HCT116 (cell line): ENCODE measurements at regions not wholly inside any gene's neighbourhood (a gene's known extent, or its start where the extent isn't known, plus 50 kb on each side); places are given as distances from the start of the nearest gene placed in this dataset.

Experiments used
- ATAC-seq: fragments of 200-7000 bp; cut with Tn5 transposase; 2 replicates; pipeline ENCODE4 v1.9.1; 2020; ENCODE audit warnings: mild to moderate bottlenecking, moderate library complexity
- BruUV-seq: library from RNA; stranded (reverse); fragments of 400-500 nt; replicated peaks from 2 replicates; lab custom pipeline; 2021; lab: Mats Ljungman, UMichigan
- CTCF ChIA-PET: fragments of 300-600 bp; sonication (Branson Sonifier 250); formaldehyde crosslinking; loops from one replicate; lab custom pipeline; 2021; ENCODE audit warnings: antibody characterized with exemption; lab: Charles Lee
- POLR2A ChIA-PET: fragments of 300-600, 350-600 bp; sonication (Branson Sonifier 250); formaldehyde crosslinking; loops from one replicate; lab custom pipeline; 2021; ENCODE audit warnings: antibody characterized with exemption; lab: Charles Lee
- RAD21 ChIA-PET, 2 experiments: fragments of 300-600 bp; sonication (Branson Sonifier 250); formaldehyde crosslinking; loops; one replicate each; lab custom pipeline; 2023; ENCODE audit warnings: low total read pairs in 2 of 2; ENCODE audit not compliant: uncharacterized antibody in 2 of 2, unreplicated experiment in 2 of 2, low non-redundant PET in 1 of 2; lab: Charles Lee
- DNase-seq: peaks from one replicate; pipeline ENCODE4 v3.0.0-alpha.2; 2010; ENCODE audit warnings: low read depth, low spot score
- H2AFZ ChIP-seq: fragments of 200-600 bp; shearing (Covaris generic), sonication (generic); 2 replicates; pipeline ENCODE4 v1.6.1; 2017; ENCODE audit warnings: low read depth, mixed run types, mixed read lengths, antibody characterized with exemption, low read length; ENCODE audit not compliant: poor library complexity, severe bottlenecking
- H3K27ac ChIP-seq: 2 replicates; pipeline ENCODE4 v1.5.1; 2012; ENCODE audit warnings: low read depth, low read length
- H3K27me3 ChIP-seq: fragments of 200-600 bp; sonication (generic); 2 replicates; pipeline ENCODE4 v1.6.1; 2016; ENCODE audit warnings: mixed run types, low read length, mixed read lengths; ENCODE audit not compliant: insufficient read depth
- H3K36me3 ChIP-seq, 2 experiments: fragments of 200-500 bp in 1 of 2; fragments of 200-600 bp in 1 of 2; sonication (Bioruptor generic) in 1 of 2; sonication (generic) in 1 of 2; 2 replicates each; pipeline versions ENCODE4 v1.5.1 to v1.6.1; 2014 to 2016; ENCODE audit warnings: low read length in 2 of 2, inconsistent platforms in 1 of 2, mixed read lengths in 1 of 2, mixed run types in 1 of 2; ENCODE audit not compliant: insufficient read depth in 2 of 2, control insufficient read depth in 1 of 2
- H3K4me1 ChIP-seq, 2 experiments: fragments of 200-600 bp in 1 of 2; sonication (generic) in 1 of 2; 2 replicates each; pipeline versions ENCODE4 v1.5.1 to v1.6.1; 2012 to 2017; ENCODE audit warnings: low read length in 2 of 2, inconsistent platforms in 1 of 2, mild to moderate bottlenecking in 1 of 2, mixed read lengths in 1 of 2, mixed run types in 1 of 2, moderate library complexity in 1 of 2; ENCODE audit not compliant: insufficient read depth in 2 of 2, control insufficient read depth in 1 of 2
- H3K4me2 ChIP-seq: fragments of 200-600 bp; sonication (generic); 2 replicates; pipeline ENCODE4 v1.6.1; 2017; ENCODE audit warnings: mixed run types, low read length, mixed read lengths
- H3K4me3 ChIP-seq, 2 experiments: fragments of 200-600 bp in 1 of 2; sonication (generic) in 1 of 2; replicated peaks in 1 of 2; 2 replicates each; pipeline ENCODE4 v1.5.1; 2011 to 2016; ENCODE audit warnings: low read length in 2 of 2, control low read depth in 1 of 2, low read depth in 1 of 2, mild to moderate bottlenecking in 1 of 2, mixed read lengths in 1 of 2, mixed run types in 1 of 2
- H3K79me2 ChIP-seq: fragments of 200-600 bp; sonication (generic); 2 replicates; pipeline ENCODE4 v1.6.1; 2017; ENCODE audit warnings: mild to moderate bottlenecking, mixed run types, low read length, moderate library complexity, mixed read lengths; ENCODE audit not compliant: insufficient read depth
- H3K9ac ChIP-seq: fragments of 200-600 bp; sonication (generic); 2 replicates; pipeline ENCODE4 v1.6.1; 2016; ENCODE audit warnings: low read length, mixed read lengths
- H3K9me2 ChIP-seq: fragments of 200-600 bp; sonication (generic), shearing (Covaris generic); 2 replicates; pipeline ENCODE4 v1.6.1; 2017; ENCODE audit warnings: mixed run types, mild to moderate bottlenecking, moderate library complexity; ENCODE audit not compliant: insufficient read depth
- H3K9me3 ChIP-seq, 2 experiments: fragments of 200-500 bp in 1 of 2; fragments of 200-600 bp in 1 of 2; sonication (Bioruptor generic) in 1 of 2; sonication (generic) in 1 of 2; 2 replicates each; pipeline ENCODE4 v1.6.1; 2014 to 2017; ENCODE audit warnings: low read length in 2 of 2, mixed read lengths in 2 of 2, inconsistent platforms in 1 of 2, low read depth in 1 of 2, mild to moderate bottlenecking in 1 of 2, mixed run types in 1 of 2, moderate library complexity in 1 of 2; ENCODE audit not compliant: control insufficient read depth in 1 of 2, insufficient read depth in 1 of 2
- H4K20me1 ChIP-seq: fragments of 200-600 bp; sonication (generic), shearing (Covaris generic); 2 replicates; pipeline ENCODE4 v1.6.1; 2017; ENCODE audit warnings: mixed run types, mild to moderate bottlenecking, moderate library complexity; ENCODE audit not compliant: insufficient read depth
- CBX3 ChIP-seq: IDR thresholded peaks from 2 replicates; pipeline ENCODE4 v1.6.1; 2012; ENCODE audit warnings: low read depth
- CEBPB ChIP-seq: IDR thresholded peaks from 2 replicates; pipeline ENCODE4 v1.6.1; 2012; ENCODE audit warnings: low read depth
- EGR1 ChIP-seq: IDR thresholded peaks from 2 replicates; pipeline ENCODE4 v1.6.1; 2012; ENCODE audit warnings: low read depth
- ELF1 ChIP-seq: IDR thresholded peaks from 2 replicates; pipeline ENCODE4 v1.6.1; 2012; ENCODE audit warnings: low read depth, borderline replicate concordance
- EZH2phosphoT487 ChIP-seq: fragments of 200-600 bp; IDR thresholded peaks from 2 replicates; pipeline ENCODE4 v1.6.1; 2018; ENCODE audit warnings: antibody characterized with exemption, borderline replicate concordance
- POLR2A ChIP-seq: IDR thresholded peaks from 2 replicates; pipeline ENCODE4 v1.7.0; 2011; ENCODE audit warnings: borderline replicate concordance; ENCODE audit not compliant: insufficient read depth, insufficient read length; ENCODE audit errors: extremely low read depth
- RAD21 ChIP-seq: IDR thresholded peaks from 2 replicates; pipeline ENCODE4 v1.6.1; 2012; ENCODE audit warnings: low read depth, mild to moderate bottlenecking
- REST ChIP-seq: IDR thresholded peaks from 2 replicates; pipeline ENCODE4 v1.6.1; 2012; ENCODE audit warnings: low read depth
- intact Hi-C: fragments of 100-400 bp; cut with micrococcal nuclease; formaldehyde crosslinking; loops from 2 replicates; pipeline ENCODE4 v1.10.0; 2022
- TF ChIP-seq, protein P1 (sequence below): IDR thresholded peaks from 2 replicates; pipeline ENCODE4 v1.6.1; 2012

DNA sequence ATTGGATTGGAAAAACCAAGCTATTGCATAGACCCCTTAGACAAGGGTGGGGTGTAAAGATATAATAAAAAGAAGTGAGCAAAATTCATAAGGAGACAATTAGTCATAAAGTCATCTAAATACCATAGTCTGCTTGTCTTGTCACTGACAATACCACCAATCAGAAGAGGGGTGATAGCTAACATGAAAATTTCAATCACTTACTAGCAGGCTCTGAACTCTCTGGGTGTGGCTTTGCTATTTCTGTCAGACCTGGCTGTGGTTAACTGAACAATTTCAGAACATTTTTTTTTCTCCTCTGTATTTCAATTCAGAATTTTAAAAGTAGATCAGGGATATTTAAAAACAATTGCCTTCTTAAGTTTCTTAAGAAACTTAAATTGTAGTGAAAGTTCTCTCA lies 158.5 kb upstream of the PRMT6 start (continued):
- TF ChIP-seq REST, result no peak
- TF ChIP-seq RAD21, result no peak

DNA sequence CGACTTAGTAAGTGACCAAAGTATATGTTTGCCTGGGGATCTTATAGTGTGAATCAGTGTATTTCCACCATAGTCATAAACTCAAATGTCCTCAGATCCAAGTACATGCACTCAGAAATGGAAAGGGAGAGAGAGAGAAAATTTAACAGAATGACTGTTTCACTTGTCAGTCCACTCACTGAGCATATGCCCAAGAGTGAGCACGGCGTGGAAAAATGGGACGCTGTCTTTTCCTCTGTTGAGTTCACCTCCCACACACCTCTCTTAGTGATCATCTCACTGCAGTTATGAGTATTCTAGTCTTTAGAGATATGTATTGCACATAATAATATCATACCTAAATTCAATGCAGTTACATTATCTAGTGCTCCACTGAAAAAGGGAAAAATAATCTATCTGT lies 156.8 kb upstream of the PRMT6 start:
- Histone ChIP-seq H3K9ac (no peak overlapping the region), H3K27ac (no peak overlapping the region), H3K4me2 (no peak overlapping the region), H3K4me1 (no peaks in the 10 kb centered on the region), H3K9me2 (no peaks in the 10 kb centered on the region), H3K36me3 (no peaks in the 10 kb centered on the region), H3K4me3 (no peak overlapping the region), H4K20me1 (no peaks in the 10 kb centered on the region), H3K79me2 (no peaks in the 10 kb centered on the region)
- intact Hi-C loops, result no loop called here
- ChIA-PET RAD21 (no interaction called here), POLR2A (no interaction called here)
- TF ChIP-seq ELF1, result no peak
- no peak for TF ChIP-seq POLR2A
- TF ChIP-seq, protein P1, sequence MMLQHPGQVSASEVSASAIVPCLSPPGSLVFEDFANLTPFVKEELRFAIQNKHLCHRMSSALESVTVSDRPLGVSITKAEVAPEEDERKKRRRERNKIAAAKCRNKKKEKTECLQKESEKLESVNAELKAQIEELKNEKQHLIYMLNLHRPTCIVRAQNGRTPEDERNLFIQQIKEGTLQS, result no peak
- TF ChIP-seq CEBPB, result no peak
- TF ChIP-seq EGR1, result no peak
- no peak for TF ChIP-seq CBX3
- TF ChIP-seq EZH2phosphoT487, result no peak
- TF ChIP-seq, all 23 proteins: peak for 0
- no peak for DNase-seq
- no peaks in the 10 kb centered on the region for H3K27me3 ChIP-seq
- CTCF ChIA-PET, result no interaction called here
- BruUV-seq, result no TSS peak
- peaks cover 4 to 8% of the 10 kb centered on the region in 2 experiments; a peak in 1 of 4 replicates for H3K9me3 ChIP-seq
- no peak for ATAC-seq
- no peak overlapping the region for H2AFZ ChIP-seq
